ENCODE measurements at regions not wholly inside any gene's neighbourhood (a gene's known extent, or its start where the extent isn't known, plus 50 kb on each side); places are given as distances from the start of the nearest gene placed in this dataset.

GRCh38 chr1:235918465-235918864 lies 51.8 kb upstream of the LYST start:
- no peak for DNase-seq (ENCODE audit: extremely low spot score in 2 of 2)
- Histone ChIP-seq H3K27ac (peak overlapping the region; percentile 96), H3K27me3 (no peaks in the 10 kb centered on the region), H3K36me3 (no peaks in the 10 kb centered on the region), H3K9me3 (no peaks in the 10 kb centered on the region), H3K4me1 (peaks cover 56% of the 10 kb centered on the region), H3K4me3 (no peak overlapping the region)
- TF ChIP-seq POLR2AphosphoS5 (IDR thresholded peaks at IDR 0.05; ENCODE audit: insufficient read depth in 1 of 2, low read depth in 1 of 2) (no peak), POLR2A (IDR thresholded peaks at IDR 0.05) (no peak), CTCF (IDR thresholded peaks at IDR 0.05) (no peak)
- intact Hi-C loops (cut with DNase I) = loop anchor here (10.0 kb wide), 1 partner anchor 54 kb away; the partner anchor contains the start of gene LYST

DNA sequence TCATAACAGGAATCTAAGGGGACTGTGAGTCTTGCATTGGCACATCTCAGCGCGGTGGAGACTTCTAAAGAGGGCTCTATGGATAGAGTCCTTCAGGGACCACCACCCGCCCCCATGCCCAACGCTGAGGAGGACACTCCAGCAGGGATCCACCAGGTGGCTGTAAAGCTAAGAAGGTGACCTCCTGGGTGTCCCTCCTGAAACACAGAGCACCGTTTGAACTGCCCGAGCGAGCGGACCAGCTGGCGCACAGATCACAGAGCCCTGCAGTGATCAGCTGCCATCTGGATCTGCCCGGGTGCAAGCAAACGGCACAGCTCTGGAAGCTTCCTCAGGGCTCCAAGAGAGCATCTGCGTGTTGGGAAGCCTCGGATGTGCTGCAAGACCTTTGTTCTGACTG lies 51.3 kb upstream of the LYST start:
- no peak overlapping the region for H3K4me3 ChIP-seq
- intact Hi-C loops (cut with DNase I) = loop anchor here (10.0 kb wide), 1 partner anchor 53 kb away; the partner anchor contains the start of gene LYST
- TF ChIP-seq POLR2A (IDR thresholded peaks at IDR 0.05) = no peak
- peak in 1 of 2 donors; percentile 24 for TF ChIP-seq POLR2AphosphoS5 (IDR thresholded peaks at IDR 0.05; ENCODE audit: insufficient read depth in 1 of 2, low read depth in 1 of 2)
- DNase-seq (ENCODE audit: extremely low spot score in 2 of 2) = no peak
- no peaks in the 10 kb centered on the region for H3K9me3 ChIP-seq
- peak overlapping the region; percentile 96 for H3K27ac ChIP-seq
- H3K36me3 ChIP-seq = no peaks in the 10 kb centered on the region
- peaks cover 52% of the 10 kb centered on the region for H3K4me1 ChIP-seq
- H3K27me3 ChIP-seq = no peaks in the 10 kb centered on the region

GRCh38 chr1:235917267-235917811 lies 50.6 kb upstream of the LYST start:
- peak in 1 of 2 donors; percentile 100 for TF ChIP-seq POLR2AphosphoS5 (IDR thresholded peaks at IDR 0.05; ENCODE audit: insufficient read depth in 1 of 2, low read depth in 1 of 2)
- TF ChIP-seq CTCF (IDR thresholded peaks at IDR 0.05) = no peak
- no peak for TF ChIP-seq POLR2A (IDR thresholded peaks at IDR 0.05)
- H3K4me1 ChIP-seq = peaks cover 50% of the 10 kb centered on the region
- no peaks in the 10 kb centered on the region for H3K27me3 ChIP-seq
- H3K4me3 ChIP-seq = no peak overlapping the region
- H3K9me3 ChIP-seq = no peaks in the 10 kb centered on the region
- DNase-seq (ENCODE audit: extremely low spot score in 2 of 2) = peak in 1 of 2 donors; percentile 99
- H3K27ac ChIP-seq = peak overlapping the region; percentile 96
- intact Hi-C loops (cut with DNase I) = loop anchor here (10.0 kb wide), 1 partner anchor 53 kb away; the partner anchor contains the start of gene LYST
- H3K36me3 ChIP-seq = no peaks in the 10 kb centered on the region

Data from vagina (tissue), 2 donors.